ENCODE measurements at regions not wholly inside any gene's neighbourhood (a gene's known extent, or its start where the extent isn't known, plus 50 kb on each side); places are given as distances from the start of the nearest gene placed in this dataset.

- TF ChIP-seq CEBPB (IDR thresholded peaks at IDR 0.05) (no peak), TAF1 (IDR thresholded peaks at IDR 0.05; ENCODE audit: low read depth) (no peak), EP300 (IDR thresholded peaks at IDR 0.05; ENCODE audit: borderline replicate concordance) (no peak), TCF12 (IDR thresholded peaks at IDR 0.05; ENCODE audit: low read depth) (no peak), REST (IDR thresholded peaks at IDR 0.05; ENCODE audit: low read depth) (no peak), USF1 (IDR thresholded peaks at IDR 0.05) (no peak), RAD21 (IDR thresholded peaks at IDR 0.05; ENCODE audit: low read depth) (no peak), MAX (IDR thresholded peaks at IDR 0.05) (no peak)
These were observed 888.8 kb downstream of the QKI start for GRCh38 chr6:164303102-164303964.

GRCh38 chr6:164296411-164296810 lies 881.9 kb downstream of the QKI start:
- no peak for TF ChIP-seq USF1 (IDR thresholded peaks at IDR 0.05)
- no peak for TF ChIP-seq CEBPB (IDR thresholded peaks at IDR 0.05)
- TF ChIP-seq TEAD4 (IDR thresholded peaks at IDR 0.05) = no peak
- no peak for TF ChIP-seq RAD21 (IDR thresholded peaks at IDR 0.05; ENCODE audit: low read depth)
- TF ChIP-seq NFIC (IDR thresholded peaks at IDR 0.05) = no peak
- no peak for TF ChIP-seq REST (IDR thresholded peaks at IDR 0.05; ENCODE audit: low read depth)
- TF ChIP-seq FOXM1 (IDR thresholded peaks at IDR 0.05; ENCODE audit: borderline replicate concordance, low read depth) = no peak
- no peak for TF ChIP-seq ZBTB7A (IDR thresholded peaks at IDR 0.05; ENCODE audit: low read depth)
- TF ChIP-seq MAX (IDR thresholded peaks at IDR 0.05) = no peak
- no peak for TF ChIP-seq YY1 (IDR thresholded peaks at IDR 0.05; ENCODE audit: low read depth)
- TF ChIP-seq EGR1 (IDR thresholded peaks at IDR 0.05) = no peak
- no peak for TF ChIP-seq CREB1 (IDR thresholded peaks at IDR 0.05; ENCODE audit: low read depth)
- no peak for TF ChIP-seq EP300 (IDR thresholded peaks at IDR 0.05; ENCODE audit: borderline replicate concordance)
- no peak for TF ChIP-seq TAF1 (IDR thresholded peaks at IDR 0.05; ENCODE audit: low read depth)
- TF ChIP-seq TCF12 (IDR thresholded peaks at IDR 0.05; ENCODE audit: low read depth) = no peak

- TF ChIP-seq REST (IDR thresholded peaks at IDR 0.05; ENCODE audit: low read depth) (no peak), TAF1 (IDR thresholded peaks at IDR 0.05; ENCODE audit: low read depth) (no peak)
These were observed 879.7 kb downstream of the QKI start for GRCh38 chr6:164294047-164294784.

GRCh38 chr6:164291224-164291623 lies 876.7 kb downstream of the QKI start:
- TF ChIP-seq YY1 (IDR thresholded peaks at IDR 0.05; ENCODE audit: low read depth) (no peak), REST (IDR thresholded peaks at IDR 0.05; ENCODE audit: low read depth) (no peak), EP300 (IDR thresholded peaks at IDR 0.05; ENCODE audit: borderline replicate concordance) (no peak), TAF1 (IDR thresholded peaks at IDR 0.05; ENCODE audit: low read depth) (no peak), RAD21 (IDR thresholded peaks at IDR 0.05; ENCODE audit: low read depth) (no peak), NFIC (IDR thresholded peaks at IDR 0.05) (no peak)
